ENCODE measurements at regions not wholly inside any gene's neighbourhood (a gene's known extent, or its start where the extent isn't known, plus 50 kb on each side); places are given as distances from the start of the nearest gene placed in this dataset.
"Not testable (repeated sequence)": the region's sequence is repeated elsewhere in the genome, so short reads cannot be mapped to it uniquely, and the experiment has no call there.

GRCh38 chr12:111130336-111130735 is 210.0 kb upstream of the MYL2 start:
- H3K4me1 ChIP-seq (ENCODE audit: control insufficient read depth, insufficient read depth, low read length, poor library complexity, severe bottlenecking): no peaks in the 10 kb centered on the region
- no peaks in the 10 kb centered on the region for H3K36me3 ChIP-seq (ENCODE audit: control insufficient read depth, insufficient read depth, low read length)
- peaks cover 17% of the 10 kb centered on the region for H3K9me3 ChIP-seq (ENCODE audit: control insufficient read depth, low read length)
- H3K27ac ChIP-seq (ENCODE audit: low read depth, low read length, severe bottlenecking): no peak overlapping the region
- H3K4me3 ChIP-seq (ENCODE audit: extremely low read depth, insufficient read depth, low read length, poor library complexity, severe bottlenecking): no peak overlapping the region

- no peaks in the 10 kb centered on the region for H3K36me3 ChIP-seq (ENCODE audit: control insufficient read depth, insufficient read depth, low read length)
- WGBS, 2 experiments (ENCODE audit: insufficient coverage in 2 of 2): 91 to 100% methylated on average over 1 to 2 of the region's 3 CpGs
- H3K9me3 ChIP-seq (ENCODE audit: control insufficient read depth, low read length): peaks cover 8% of the 10 kb centered on the region
- H3K4me3 ChIP-seq (ENCODE audit: extremely low read depth, insufficient read depth, low read length, poor library complexity, severe bottlenecking): no peak overlapping the region
- no peaks in the 10 kb centered on the region for H3K4me1 ChIP-seq (ENCODE audit: control insufficient read depth, insufficient read depth, low read length, poor library complexity, severe bottlenecking)
- no peak overlapping the region for H3K27ac ChIP-seq (ENCODE audit: low read depth, low read length, severe bottlenecking)
Observed at GRCh38 chr12:111129149-111129767, 208.9 kb upstream of the MYL2 start.

- Histone ChIP-seq H3K36me3 (ENCODE audit: control insufficient read depth, insufficient read depth, low read length) (no peaks in the 10 kb centered on the region), H3K4me3 (ENCODE audit: extremely low read depth, insufficient read depth, low read length, poor library complexity, severe bottlenecking) (no peak overlapping the region), H3K27ac (ENCODE audit: low read depth, low read length, severe bottlenecking) (no peak overlapping the region), H3K4me1 (ENCODE audit: control insufficient read depth, insufficient read depth, low read length, poor library complexity, severe bottlenecking) (no peaks in the 10 kb centered on the region), H3K9me3 (ENCODE audit: control insufficient read depth, low read length) (no peaks in the 10 kb centered on the region)
- WGBS, 2 experiments (ENCODE audit: insufficient coverage in 2 of 2): 71 to 84% methylated on average over 2 of the region's 2 CpGs
Observed at GRCh38 chr12:111126331-111126730, 206.0 kb upstream of the MYL2 start.

- no peaks in the 10 kb centered on the region for H3K36me3 ChIP-seq (ENCODE audit: control insufficient read depth, insufficient read depth, low read length)
- WGBS, 2 experiments (ENCODE audit: insufficient coverage in 2 of 2): 87 to 100% methylated on average over 4 of the region's 4 CpGs
- no peaks in the 10 kb centered on the region for H3K9me3 ChIP-seq (ENCODE audit: control insufficient read depth, low read length)
- no peaks in the 10 kb centered on the region for H3K4me1 ChIP-seq (ENCODE audit: control insufficient read depth, insufficient read depth, low read length, poor library complexity, severe bottlenecking)
- no peak overlapping the region for H3K4me3 ChIP-seq (ENCODE audit: extremely low read depth, insufficient read depth, low read length, poor library complexity, severe bottlenecking)
- H3K27ac ChIP-seq (ENCODE audit: low read depth, low read length, severe bottlenecking): no peak overlapping the region
Observed at GRCh38 chr12:111124183-111124582, 203.8 kb upstream of the MYL2 start.

- no peaks in the 10 kb centered on the region for H3K36me3 ChIP-seq (ENCODE audit: control insufficient read depth, insufficient read depth, low read length)
- no peaks in the 10 kb centered on the region for H3K4me1 ChIP-seq (ENCODE audit: control insufficient read depth, insufficient read depth, low read length, poor library complexity, severe bottlenecking)
- no peaks in the 10 kb centered on the region for H3K9me3 ChIP-seq (ENCODE audit: control insufficient read depth, low read length)
- H3K27ac ChIP-seq (ENCODE audit: low read depth, low read length, severe bottlenecking): no peak overlapping the region
- no peak overlapping the region for H3K4me3 ChIP-seq (ENCODE audit: extremely low read depth, insufficient read depth, low read length, poor library complexity, severe bottlenecking)
- whole genome bisulfite sequencing, 2 experiments (ENCODE audit: insufficient coverage in 2 of 2): 87 to 90% methylated on average over 4 to 5 of the region's 6 CpGs
Observed at GRCh38 chr12:111123390-111123789, 203.0 kb upstream of the MYL2 start.

- 67 to 75% methylated on average over 6 to 7 of the region's 7 CpGs for WGBS, 2 experiments (ENCODE audit: insufficient coverage in 2 of 2)
- Histone ChIP-seq H3K27ac (ENCODE audit: low read depth, low read length, severe bottlenecking) (no peak overlapping the region), H3K4me1 (ENCODE audit: control insufficient read depth, insufficient read depth, low read length, poor library complexity, severe bottlenecking) (no peaks in the 10 kb centered on the region), H3K4me3 (ENCODE audit: extremely low read depth, insufficient read depth, low read length, poor library complexity, severe bottlenecking) (no peak overlapping the region), H3K36me3 (ENCODE audit: control insufficient read depth, insufficient read depth, low read length) (no peaks in the 10 kb centered on the region), H3K9me3 (ENCODE audit: control insufficient read depth, low read length) (no peaks in the 10 kb centered on the region)
Observed at GRCh38 chr12:111122458-111122878, 202.1 kb upstream of the MYL2 start.

- H3K27ac ChIP-seq (ENCODE audit: low read depth, low read length, severe bottlenecking): no peak overlapping the region
- H3K9me3 ChIP-seq (ENCODE audit: control insufficient read depth, low read length): no peaks in the 10 kb centered on the region
- WGBS, 2 experiments (ENCODE audit: insufficient coverage in 2 of 2): 96 to 100% methylated on average over 2 to 4 of the region's 6 CpGs
- no peak overlapping the region for H3K4me3 ChIP-seq (ENCODE audit: extremely low read depth, insufficient read depth, low read length, poor library complexity, severe bottlenecking)
- no peaks in the 10 kb centered on the region for H3K4me1 ChIP-seq (ENCODE audit: control insufficient read depth, insufficient read depth, low read length, poor library complexity, severe bottlenecking)
- no peaks in the 10 kb centered on the region for H3K36me3 ChIP-seq (ENCODE audit: control insufficient read depth, insufficient read depth, low read length)
Observed at GRCh38 chr12:111121840-111122239, 201.5 kb upstream of the MYL2 start.

- H3K4me1 ChIP-seq (ENCODE audit: control insufficient read depth, insufficient read depth, low read length, poor library complexity, severe bottlenecking): no peaks in the 10 kb centered on the region
- H3K4me3 ChIP-seq (ENCODE audit: extremely low read depth, insufficient read depth, low read length, poor library complexity, severe bottlenecking): no peak overlapping the region
- 80 to 83% methylated on average over 1 of the region's 5 CpGs for WGBS, 2 experiments (ENCODE audit: insufficient coverage in 2 of 2)
Observed at GRCh38 chr12:111120578-111120977, 200.2 kb upstream of the MYL2 start.

GRCh38 chr12:111117017-111117416 is 196.6 kb upstream of the MYL2 start:
- H3K4me3 ChIP-seq (ENCODE audit: extremely low read depth, insufficient read depth, low read length, poor library complexity, severe bottlenecking): no peak overlapping the region
- 73 to 100% methylated on average over 1 of the region's 1 CpG for WGBS, 2 experiments (ENCODE audit: insufficient coverage in 2 of 2)
- H3K36me3 ChIP-seq (ENCODE audit: control insufficient read depth, insufficient read depth, low read length): no peaks in the 10 kb centered on the region
- H3K27ac ChIP-seq (ENCODE audit: low read depth, low read length, severe bottlenecking): no peak overlapping the region
- H3K9me3 ChIP-seq (ENCODE audit: control insufficient read depth, low read length): no peaks in the 10 kb centered on the region
- H3K4me1 ChIP-seq (ENCODE audit: control insufficient read depth, insufficient read depth, low read length, poor library complexity, severe bottlenecking): no peaks in the 10 kb centered on the region

More at GRCh38 chr12:111120578-111120977, 200.2 kb upstream of the MYL2 start:
- H3K36me3 ChIP-seq (ENCODE audit: control insufficient read depth, insufficient read depth, low read length): no peaks in the 10 kb centered on the region
- H3K27ac ChIP-seq (ENCODE audit: low read depth, low read length, severe bottlenecking): no peak overlapping the region
- no peaks in the 10 kb centered on the region for H3K9me3 ChIP-seq (ENCODE audit: control insufficient read depth, low read length)

- not testable (repeated sequence) for H3K27ac ChIP-seq (ENCODE audit: low read depth, low read length, severe bottlenecking); H3K4me1 ChIP-seq (ENCODE audit: control insufficient read depth, insufficient read depth, low read length, poor library complexity, severe bottlenecking); H3K36me3 ChIP-seq (ENCODE audit: control insufficient read depth, insufficient read depth, low read length); H3K9me3 ChIP-seq (ENCODE audit: control insufficient read depth, low read length); H3K4me3 ChIP-seq (ENCODE audit: extremely low read depth, insufficient read depth, low read length, poor library complexity, severe bottlenecking)
- WGBS, 2 experiments (ENCODE audit: insufficient coverage in 2 of 2): no CpG with 5 or more reads among the region's 3 CpGs
Observed at GRCh38 chr12:111113313-111113712, 192.9 kb upstream of the MYL2 start.

- no peak overlapping the region for H3K27ac ChIP-seq (ENCODE audit: low read depth, low read length, severe bottlenecking)
- no peaks in the 10 kb centered on the region for H3K4me1 ChIP-seq (ENCODE audit: control insufficient read depth, insufficient read depth, low read length, poor library complexity, severe bottlenecking)
- H3K36me3 ChIP-seq (ENCODE audit: control insufficient read depth, insufficient read depth, low read length): no peaks in the 10 kb centered on the region
- peaks cover 3% of the 10 kb centered on the region for H3K9me3 ChIP-seq (ENCODE audit: control insufficient read depth, low read length)
- 90 to 94% methylated on average over 11 to 12 of the region's 14 CpGs for WGBS, 2 experiments (ENCODE audit: insufficient coverage in 2 of 2)
- H3K4me3 ChIP-seq (ENCODE audit: extremely low read depth, insufficient read depth, low read length, poor library complexity, severe bottlenecking): no peak overlapping the region
Observed at GRCh38 chr12:111112311-111113098, 192.1 kb upstream of the MYL2 start.

All from mesodermal cell (in vitro differentiated cells).